ENCODE measurements at regions not wholly inside any gene's neighbourhood (a gene's known extent, or its start where the extent isn't known, plus 50 kb on each side); places are given as distances from the start of the nearest gene placed in this dataset.

- peaks cover 0 to 9% (median 4%) of the 10 kb centered on the region in 3 donors for H3K9me3 ChIP-seq (ENCODE audit: control insufficient read depth in 2 of 3, insufficient read depth in 1 of 3, low read length in 3 of 3)
- TF ChIP-seq CTCF (IDR thresholded peaks at IDR 0.05; ENCODE audit: borderline replicate concordance, extremely low read depth, insufficient read depth), result no peak
- no peak overlapping the region for H3K9ac ChIP-seq (ENCODE audit: low read length in 3 of 3)
- intact Hi-C loops (cut with DNase I), result no loop called here
- no peak for DNase-seq
- H3K27me3 ChIP-seq (ENCODE audit: control insufficient read depth, insufficient read depth, low read length), result no peaks in the 10 kb centered on the region
- no peak overlapping the region for H3K27ac ChIP-seq (ENCODE audit: low read depth in 2 of 2, low read length in 2 of 2)
- no peak overlapping the region for H3K4me3 ChIP-seq (ENCODE audit: low read length in 3 of 3)
- no peak for FAIRE-seq
- no peaks in the 10 kb centered on the region for H3K36me3 ChIP-seq (ENCODE audit: control insufficient read depth in 2 of 3, insufficient read depth in 3 of 3, low read length in 3 of 3)
- H3K4me1 ChIP-seq (ENCODE audit: control insufficient read depth in 2 of 3, insufficient read depth in 2 of 3, low read depth in 1 of 3, low read length in 3 of 3), result peaks cover 0 to 7% (median 0%) of the 10 kb centered on the region in 3 donors
Measured at GRCh38 chr22:27660306-27660705, 141.2 kb downstream of the MN1 start.

GRCh38 chr22:27662359-27663301 is 138.9 kb downstream of the MN1 start:
- H3K4me1 ChIP-seq (ENCODE audit: control insufficient read depth in 2 of 3, insufficient read depth in 2 of 3, low read depth in 1 of 3, low read length in 3 of 3), result peaks cover 0 to 7% (median 0%) of the 10 kb centered on the region in 3 donors
- no peaks in the 10 kb centered on the region for H3K27me3 ChIP-seq (ENCODE audit: control insufficient read depth, insufficient read depth, low read length)
- FAIRE-seq (no peak), DNase-seq (peak in 2 of 5 donors; percentile 49 to 90)
- peaks cover 0 to 5% (median 4%) of the 10 kb centered on the region in 3 donors for H3K9me3 ChIP-seq (ENCODE audit: control insufficient read depth in 2 of 3, insufficient read depth in 1 of 3, low read length in 3 of 3)
- no peak overlapping the region for H3K9ac ChIP-seq (ENCODE audit: low read length in 3 of 3)
- H3K27ac ChIP-seq (ENCODE audit: low read depth in 2 of 2, low read length in 2 of 2), result no peak overlapping the region
- no peaks in the 10 kb centered on the region for H3K36me3 ChIP-seq (ENCODE audit: control insufficient read depth in 2 of 3, insufficient read depth in 3 of 3, low read length in 3 of 3)
- TF ChIP-seq CTCF (IDR thresholded peaks at IDR 0.05; ENCODE audit: borderline replicate concordance, extremely low read depth, insufficient read depth), result no peak
- intact Hi-C loops (cut with DNase I), result no loop called here
- no peak overlapping the region for H3K4me3 ChIP-seq (ENCODE audit: low read length in 3 of 3)

GRCh38 chr22:27663812-27664211 is 137.7 kb downstream of the MN1 start:
- intact Hi-C loops (cut with DNase I), result no loop called here
- TF ChIP-seq CTCF (IDR thresholded peaks at IDR 0.05; ENCODE audit: borderline replicate concordance, extremely low read depth, insufficient read depth), result no peak
- Histone ChIP-seq H3K27ac (ENCODE audit: low read depth in 2 of 2, low read length in 2 of 2) (no peak overlapping the region), H3K4me1 (ENCODE audit: control insufficient read depth in 2 of 3, insufficient read depth in 2 of 3, low read depth in 1 of 3, low read length in 3 of 3) (peaks cover 0 to 7% (median 0%) of the 10 kb centered on the region in 3 donors), H3K27me3 (ENCODE audit: control insufficient read depth, insufficient read depth, low read length) (no peaks in the 10 kb centered on the region), H3K9ac (ENCODE audit: low read length in 3 of 3) (no peak overlapping the region), H3K4me3 (ENCODE audit: low read length in 3 of 3) (no peak overlapping the region), H3K9me3 (ENCODE audit: control insufficient read depth in 2 of 3, insufficient read depth in 1 of 3, low read length in 3 of 3) (peaks cover 0 to 5% (median 4%) of the 10 kb centered on the region in 3 donors), H3K36me3 (ENCODE audit: control insufficient read depth in 2 of 3, insufficient read depth in 3 of 3, low read length in 3 of 3) (no peaks in the 10 kb centered on the region)
- no peak for FAIRE-seq
- no peak for DNase-seq

All from kidney (tissue), 13 donors.